Fibroblast of lung (primary cell): ENCODE measurements at regions not wholly inside any gene's neighbourhood (a gene's known extent, or its start where the extent isn't known, plus 50 kb on each side); places are given as distances from the start of the nearest gene placed in this dataset.
"Not testable (repeated sequence)": the region's sequence is repeated elsewhere in the genome, so short reads cannot be mapped to it uniquely, and the experiment has no call there.

Experiments
- DNase-seq, 2 donors: peaks; one replicate each; pipeline versions ENCODE4 v3.0.0 to v3.0.0-alpha.2; 2010; ENCODE audit warnings: low read depth in 2 of 2
- H2AFZ ChIP-seq: 2 replicates; pipeline ENCODE4 v1.5.1; 2012; ENCODE audit warnings: low read length, control low read depth, inconsistent platforms
- H3K27ac ChIP-seq: 2 replicates; pipeline ENCODE4 v1.5.1; 2011; ENCODE audit warnings: low read length, control low read depth; ENCODE audit not compliant: insufficient read depth
- H3K27me3 ChIP-seq: 2 replicates; pipeline ENCODE4 v1.5.1; 2011; ENCODE audit warnings: mild to moderate bottlenecking, low read length; ENCODE audit not compliant: control insufficient read depth, insufficient read depth
- H3K36me3 ChIP-seq: 2 replicates; pipeline ENCODE4 v1.5.1; 2011; ENCODE audit warnings: low read length; ENCODE audit not compliant: control insufficient read depth, insufficient read depth
- H3K4me1 ChIP-seq: 2 replicates; pipeline ENCODE4 v1.5.1; 2011; ENCODE audit warnings: low read length; ENCODE audit not compliant: control insufficient read depth, insufficient read depth; ENCODE audit errors: extremely low read depth
- H3K4me2 ChIP-seq: 2 replicates; pipeline ENCODE4 v1.5.1; 2011; ENCODE audit warnings: low read length, control low read depth; ENCODE audit not compliant: insufficient read depth; ENCODE audit errors: extremely low read depth
- H3K4me3 ChIP-seq, 4 experiments: fragments of 200-600 bp in 1 of 4; sonication (generic) in 1 of 4; replicated peaks in 1 of 4; 2 replicates each; pipeline ENCODE4 v1.5.1; 2011 to 2016; ENCODE audit warnings: low read length in 4 of 4, low read depth in 3 of 4, mild to moderate bottlenecking in 3 of 4, control low read depth in 2 of 4, inconsistent platforms in 1 of 4, mixed read lengths in 1 of 4; ENCODE audit not compliant: insufficient read depth in 1 of 4; ENCODE audit errors: control extremely low read depth in 1 of 4
- H3K79me2 ChIP-seq: 2 replicates; pipeline ENCODE4 v1.5.1; 2012; ENCODE audit warnings: mild to moderate bottlenecking, low read length, inconsistent platforms; ENCODE audit not compliant: control insufficient read depth, insufficient read depth
- H3K9ac ChIP-seq: 2 replicates; pipeline ENCODE4 v1.5.1; 2011; ENCODE audit warnings: mild to moderate bottlenecking, low read length, control low read depth; ENCODE audit not compliant: insufficient read depth
- H3K9me3 ChIP-seq: 2 replicates; pipeline ENCODE4 v1.5.1; 2012; ENCODE audit warnings: low read depth, low read length; ENCODE audit not compliant: control insufficient read depth, insufficient read depth
- H4K20me1 ChIP-seq: 2 replicates; pipeline ENCODE4 v1.5.1; 2011; ENCODE audit warnings: low read length; ENCODE audit not compliant: control insufficient read depth, insufficient read depth; ENCODE audit errors: extremely low read depth
- CTCF ChIP-seq, 2 donors: IDR thresholded peaks in 1 of 2; conservative IDR thresholded peaks in 1 of 2; 1 replicate in 1 of 2; 2 replicates in 1 of 2; pipeline ENCODE4 v1.5.1; 2011 to 2012; ENCODE audit warnings: low read length in 2 of 2, control low read depth in 1 of 2, inconsistent platforms in 1 of 2, low read depth in 1 of 2, mild to moderate bottlenecking in 1 of 2
- EZH2 ChIP-seq: IDR thresholded peaks from 2 replicates; pipeline ENCODE4 v1.5.1; 2012; ENCODE audit warnings: low read length, control low read depth, mild to moderate bottlenecking; ENCODE audit errors: missing control alignments

DNA sequence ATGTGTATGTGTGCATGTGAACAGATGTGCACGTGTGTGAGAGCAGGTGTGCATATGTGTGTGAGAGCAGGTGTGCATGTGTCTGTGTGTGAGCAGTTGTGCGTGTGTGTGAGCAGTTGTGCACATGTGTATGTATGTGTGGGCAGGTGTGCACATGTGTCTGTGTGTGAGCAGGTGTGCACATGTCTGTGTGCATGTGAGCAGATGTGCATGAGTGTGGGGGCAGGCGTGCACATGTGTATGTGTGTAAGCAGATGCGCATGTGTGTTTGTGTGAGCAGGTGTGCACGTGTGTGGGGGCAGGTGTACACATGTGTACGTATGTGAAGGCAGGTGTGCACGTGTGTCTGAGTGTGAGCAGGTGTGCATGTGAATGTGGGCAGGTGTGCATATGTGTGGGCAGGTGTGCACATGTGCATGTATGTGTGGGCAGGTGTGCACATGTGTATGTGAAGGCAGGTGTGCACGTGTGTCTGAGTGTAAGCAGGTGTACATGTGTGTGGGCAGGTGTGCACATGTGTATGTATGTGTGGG is 66.5 kb upstream of the LRPAP1 start:
- H3K9me3 ChIP-seq = no peaks in the 10 kb centered on the region
- no peaks in the 10 kb centered on the region for H3K79me2 ChIP-seq
- no peaks in the 10 kb centered on the region for H4K20me1 ChIP-seq
- no peak for DNase-seq
- H3K9ac ChIP-seq = no peak overlapping the region
- no peak overlapping the region for H3K4me2 ChIP-seq
- TF ChIP-seq EZH2 = no peak
- no peak for TF ChIP-seq CTCF (conservative IDR thresholded peaks at IDR 0.05 in 1 of 2, IDR thresholded peaks at IDR 0.05 in 1 of 2; ENCODE audit: low read depth in 1 of 2, low read length in 2 of 2)
- H3K27ac ChIP-seq = no peak overlapping the region
- H2AFZ ChIP-seq = no peak overlapping the region
- no peaks in the 10 kb centered on the region for H3K27me3 ChIP-seq
- no peaks in the 10 kb centered on the region for H3K4me1 ChIP-seq
- H3K36me3 ChIP-seq = no peaks in the 10 kb centered on the region
- H3K4me3 ChIP-seq = no peak overlapping the region

DNA sequence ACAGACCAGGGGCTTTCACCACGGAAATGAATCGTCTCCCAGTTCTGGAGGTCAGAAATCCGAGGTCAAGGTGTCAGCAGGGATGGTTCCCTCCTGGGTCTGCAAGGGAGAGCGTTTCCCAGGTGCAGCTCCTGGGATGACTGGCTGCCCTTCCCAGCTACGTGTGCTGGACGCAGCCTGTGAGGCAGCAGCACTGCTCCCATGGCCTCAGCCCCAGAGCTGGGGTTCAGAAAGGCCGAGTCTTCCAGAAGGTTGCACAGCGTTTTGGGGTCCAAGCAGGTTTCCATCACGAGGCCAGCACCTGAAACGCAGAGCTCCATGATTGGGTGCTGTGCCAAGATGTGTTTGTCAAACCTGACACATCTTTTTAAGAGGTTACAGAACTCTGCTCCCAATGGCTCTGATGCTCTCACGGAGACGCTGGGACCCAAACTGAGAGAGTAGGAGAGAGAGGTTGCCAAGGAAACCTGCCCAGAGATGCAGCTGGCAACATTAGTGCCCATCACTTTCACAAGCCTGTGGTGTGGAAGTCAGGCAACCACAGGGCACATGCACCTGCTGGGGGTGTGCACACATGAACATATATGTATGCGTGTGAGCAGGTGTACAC is 65.8 kb upstream of the LRPAP1 start:
- not testable (repeated sequence) for H2AFZ ChIP-seq, H3K27ac ChIP-seq, H3K36me3 ChIP-seq, H4K20me1 ChIP-seq, H3K79me2 ChIP-seq, H3K27me3 ChIP-seq, H3K4me2 ChIP-seq, H3K9me3 ChIP-seq, DNase-seq, H3K4me1 ChIP-seq, H3K9ac ChIP-seq, H3K4me3 ChIP-seq

DNA sequence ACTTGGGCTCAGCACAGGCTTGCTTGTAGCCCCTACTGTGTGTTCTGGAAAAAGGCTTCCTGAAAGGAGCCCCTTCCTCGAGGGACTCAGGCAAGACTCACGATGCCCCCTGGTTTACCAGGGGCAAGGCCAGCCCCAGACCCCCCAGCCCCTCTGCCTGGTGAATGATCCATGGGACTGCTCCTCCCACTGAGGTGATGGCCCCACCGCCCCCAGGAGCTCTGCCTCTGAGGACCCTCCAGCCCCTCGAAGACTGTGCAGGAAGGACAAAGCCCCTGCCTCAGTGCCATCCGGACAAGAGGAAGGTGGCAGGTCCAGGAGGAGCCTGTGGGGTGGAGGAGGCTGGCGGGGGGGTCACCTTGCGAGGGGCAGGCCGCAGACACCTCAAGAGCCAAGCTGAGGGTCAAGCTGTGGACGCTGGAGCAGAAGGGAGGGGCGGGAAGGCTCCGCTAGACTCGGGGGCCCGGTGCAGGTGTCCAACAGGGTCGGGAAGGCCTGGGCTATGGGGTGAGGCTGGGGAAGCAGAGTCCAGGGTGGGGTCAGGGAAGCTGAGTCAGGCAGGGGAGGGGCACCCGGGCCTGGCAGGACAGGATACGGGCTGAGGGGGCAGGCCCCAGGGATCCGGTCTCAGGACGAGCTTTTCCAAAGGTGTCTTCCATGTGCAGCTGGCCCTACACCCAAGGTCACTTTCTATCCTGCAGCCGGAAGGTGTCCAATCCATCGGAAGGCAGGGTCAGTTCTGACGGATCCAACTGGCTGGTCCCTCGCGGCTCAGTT is 64.9 kb upstream of the LRPAP1 start:
- not testable (repeated sequence) for H3K9me3 ChIP-seq, H4K20me1 ChIP-seq, H3K4me1 ChIP-seq, DNase-seq, H3K4me2 ChIP-seq, H3K79me2 ChIP-seq, H3K9ac ChIP-seq, H3K27ac ChIP-seq, H3K27me3 ChIP-seq, H2AFZ ChIP-seq, H3K4me3 ChIP-seq, H3K36me3 ChIP-seq

DNA sequence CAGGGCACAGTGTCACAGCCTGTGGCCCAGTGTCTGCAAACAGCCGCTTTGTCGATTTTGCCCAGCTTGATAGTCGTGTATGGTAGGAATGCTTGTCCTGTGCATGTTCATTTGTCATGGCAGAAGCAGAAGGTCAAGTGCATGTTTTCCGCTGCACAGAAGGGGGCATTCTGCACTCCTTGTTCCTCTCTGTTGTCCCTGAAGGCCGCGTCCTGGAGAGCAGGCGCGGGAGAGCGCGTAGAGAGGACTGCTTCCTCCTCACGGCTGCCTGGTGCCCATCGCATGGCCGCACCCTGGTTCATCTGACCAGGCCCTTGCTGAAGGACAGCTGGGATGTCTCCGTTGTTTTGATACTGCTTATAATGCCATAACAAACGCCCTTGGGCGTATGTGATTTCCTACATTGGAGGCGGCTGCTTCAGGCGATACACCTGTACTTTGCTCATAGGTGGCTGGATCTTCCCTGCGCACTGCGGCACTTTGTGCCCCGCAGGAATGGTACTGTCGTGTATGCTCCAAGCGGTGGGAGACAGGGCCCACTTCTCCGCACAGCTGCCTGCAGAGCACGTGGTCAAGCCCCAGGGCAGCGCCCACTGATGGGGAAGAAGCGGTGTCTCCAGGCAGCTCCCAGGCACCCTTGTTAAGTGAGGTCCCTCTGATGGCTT is 63.5 kb upstream of the LRPAP1 start:
- H3K36me3 ChIP-seq, H2AFZ ChIP-seq, H3K27ac ChIP-seq, H3K79me2 ChIP-seq, H3K4me1 ChIP-seq, DNase-seq, H4K20me1 ChIP-seq, H3K27me3 ChIP-seq, H3K9me3 ChIP-seq, H3K9ac ChIP-seq, H3K4me3 ChIP-seq, H3K4me2 ChIP-seq: not testable (repeated sequence)

DNA sequence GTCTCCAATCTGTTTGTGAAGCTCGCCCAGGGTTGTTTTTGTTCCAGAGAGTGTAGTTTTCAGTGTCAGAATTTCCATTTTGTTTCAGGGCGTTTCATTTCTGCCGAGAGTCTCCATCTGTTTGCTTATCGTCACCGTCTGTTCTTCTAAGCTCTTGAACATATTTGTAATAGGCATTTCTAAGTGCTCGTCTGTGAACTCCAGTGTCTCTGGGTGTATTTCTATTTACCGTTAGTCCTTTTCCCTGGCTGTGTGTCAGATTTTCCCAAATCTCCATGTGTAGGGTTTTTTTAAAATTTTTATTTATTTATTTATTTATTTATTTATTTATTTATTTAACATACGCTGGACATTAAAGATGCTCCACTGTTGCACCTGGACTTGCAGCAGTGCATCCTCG is 62.5 kb upstream of the LRPAP1 start:
- H3K79me2 ChIP-seq, DNase-seq: not testable (repeated sequence)

More for the DNA sequence above, 62.5 kb upstream of the LRPAP1 start:
- not testable (repeated sequence) for H3K4me3 ChIP-seq, H3K36me3 ChIP-seq, H3K27me3 ChIP-seq, H4K20me1 ChIP-seq, H3K4me2 ChIP-seq, H3K4me1 ChIP-seq, H3K27ac ChIP-seq, H3K9me3 ChIP-seq, H2AFZ ChIP-seq, H3K9ac ChIP-seq
